Lower leg skin (tissue), 3 donors: ENCODE measurements at regions not wholly inside any gene's neighbourhood (a gene's known extent, or its start where the extent isn't known, plus 50 kb on each side); places are given as distances from the start of the nearest gene placed in this dataset.

Experiments
- CTCF ChIP-seq, 3 donors: fragments of 450-650 bp; IDR thresholded peaks; one replicate each; pipeline ENCODE4 v1.5.1; 2016; ENCODE audit warnings: antibody characterized with exemption in 3 of 3, mild to moderate bottlenecking in 3 of 3, moderate library complexity in 2 of 3
- POLR2A ChIP-seq, 2 donors: fragments of 450-650 bp; IDR thresholded peaks; one replicate each; pipeline ENCODE4 v1.6.1; 2016 to 2017; ENCODE audit warnings: antibody characterized with exemption in 2 of 2, mild to moderate bottlenecking in 1 of 2, moderate library complexity in 1 of 2

DNA sequence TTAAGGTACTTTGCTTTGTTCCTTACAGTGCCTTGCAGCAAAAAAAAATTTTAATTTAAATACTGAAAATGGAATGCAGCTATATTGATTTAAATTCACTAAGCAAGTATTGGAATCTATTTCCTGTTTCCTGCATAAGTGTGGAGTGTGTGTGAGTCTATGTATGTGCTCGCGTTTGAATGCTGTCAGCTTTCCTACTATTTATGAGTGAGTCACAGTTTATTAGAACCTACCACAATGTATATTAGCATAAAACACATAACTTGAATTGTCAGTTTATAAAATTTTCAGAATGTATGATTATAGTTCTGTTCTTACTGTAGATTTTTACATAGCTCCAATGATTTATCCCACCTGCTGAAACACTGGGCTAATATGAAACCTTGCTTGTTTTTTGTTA, 302.1 kb downstream of the NR2F1-AS1 start:
- no peak for TF ChIP-seq CTCF (IDR thresholded peaks at IDR 0.05)
- TF ChIP-seq POLR2A (IDR thresholded peaks at IDR 0.05), result no peak
